LNCAP (cell line): ENCODE measurements at regions not wholly inside any gene's neighbourhood (a gene's known extent, or its start where the extent isn't known, plus 50 kb on each side); places are given as distances from the start of the nearest gene placed in this dataset.

ENCODE experiments used
- TF ChIP-seq, protein P1 (sequence below): fragments of 450-650 bp; IDR thresholded peaks from 2 replicates; pipeline ENCODE4 v1.5.1; 2017; ENCODE audit warnings: mild to moderate bottlenecking

DNA sequence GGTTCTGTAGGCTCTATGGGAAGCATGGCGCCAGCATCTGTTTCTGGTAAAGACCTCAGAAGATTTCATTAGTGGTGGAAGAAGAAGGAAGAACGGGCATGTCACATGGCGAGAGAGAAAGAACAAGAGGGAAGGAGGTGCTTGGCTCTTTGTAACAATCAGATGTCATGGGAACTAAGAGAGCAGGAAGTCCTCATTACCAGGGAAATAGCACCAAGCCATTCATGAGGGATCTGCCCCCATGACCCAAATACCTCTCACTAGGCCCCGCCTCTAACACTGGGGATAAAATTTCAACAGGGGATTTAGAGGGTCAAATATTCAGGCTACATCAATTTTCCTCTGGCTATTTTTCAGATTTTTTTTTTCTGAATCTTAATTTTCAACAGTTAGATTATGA, 954.3 kb downstream of the SQOR start:
- TF ChIP-seq, protein P1, sequence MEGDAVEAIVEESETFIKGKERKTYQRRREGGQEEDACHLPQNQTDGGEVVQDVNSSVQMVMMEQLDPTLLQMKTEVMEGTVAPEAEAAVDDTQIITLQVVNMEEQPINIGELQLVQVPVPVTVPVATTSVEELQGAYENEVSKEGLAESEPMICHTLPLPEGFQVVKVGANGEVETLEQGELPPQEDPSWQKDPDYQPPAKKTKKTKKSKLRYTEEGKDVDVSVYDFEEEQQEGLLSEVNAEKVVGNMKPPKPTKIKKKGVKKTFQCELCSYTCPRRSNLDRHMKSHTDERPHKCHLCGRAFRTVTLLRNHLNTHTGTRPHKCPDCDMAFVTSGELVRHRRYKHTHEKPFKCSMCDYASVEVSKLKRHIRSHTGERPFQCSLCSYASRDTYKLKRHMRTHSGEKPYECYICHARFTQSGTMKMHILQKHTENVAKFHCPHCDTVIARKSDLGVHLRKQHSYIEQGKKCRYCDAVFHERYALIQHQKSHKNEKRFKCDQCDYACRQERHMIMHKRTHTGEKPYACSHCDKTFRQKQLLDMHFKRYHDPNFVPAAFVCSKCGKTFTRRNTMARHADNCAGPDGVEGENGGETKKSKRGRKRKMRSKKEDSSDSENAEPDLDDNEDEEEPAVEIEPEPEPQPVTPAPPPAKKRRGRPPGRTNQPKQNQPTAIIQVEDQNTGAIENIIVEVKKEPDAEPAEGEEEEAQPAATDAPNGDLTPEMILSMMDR, result no peak

DNA sequence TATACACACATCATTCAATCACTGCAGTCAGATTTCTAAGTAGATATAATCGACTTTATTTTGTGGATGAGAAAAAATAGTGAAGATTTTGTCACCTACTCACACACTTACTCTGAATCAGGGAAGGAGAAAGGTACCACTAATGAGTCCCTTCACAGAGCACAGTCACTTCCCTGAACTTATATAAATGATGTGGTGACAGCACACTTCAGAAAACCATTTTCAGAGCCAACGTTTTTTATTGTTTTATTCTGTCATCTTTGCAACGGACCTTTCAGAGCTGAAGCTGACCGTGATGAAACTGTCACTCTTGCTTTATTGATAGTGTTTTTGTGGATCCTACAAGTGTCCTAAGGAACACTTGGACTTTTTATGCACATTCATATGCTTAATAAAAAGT, 956.6 kb downstream of the SQOR start:
- TF ChIP-seq, protein P1, result no peak

DNA sequence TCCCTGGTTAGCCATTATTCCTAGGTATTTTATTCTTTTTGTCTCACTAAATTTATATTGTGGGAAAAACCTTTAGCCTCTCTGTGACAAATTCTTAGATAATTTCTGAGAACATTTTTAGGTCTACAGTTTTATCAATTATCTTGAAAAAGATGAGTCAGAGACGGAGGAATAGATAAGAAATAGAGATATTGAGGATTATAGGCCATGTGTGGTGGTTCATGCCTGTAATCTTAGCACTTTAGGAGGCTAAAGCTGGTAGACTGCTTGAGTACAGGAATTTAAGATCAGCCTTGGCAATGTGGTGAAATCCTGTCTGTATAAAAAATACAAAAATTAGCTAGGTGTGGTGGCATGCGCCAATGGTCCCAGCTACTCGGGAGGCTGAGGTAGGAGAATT, 960.2 kb downstream of the SQOR start:
- TF ChIP-seq, protein P1, result no peak

DNA sequence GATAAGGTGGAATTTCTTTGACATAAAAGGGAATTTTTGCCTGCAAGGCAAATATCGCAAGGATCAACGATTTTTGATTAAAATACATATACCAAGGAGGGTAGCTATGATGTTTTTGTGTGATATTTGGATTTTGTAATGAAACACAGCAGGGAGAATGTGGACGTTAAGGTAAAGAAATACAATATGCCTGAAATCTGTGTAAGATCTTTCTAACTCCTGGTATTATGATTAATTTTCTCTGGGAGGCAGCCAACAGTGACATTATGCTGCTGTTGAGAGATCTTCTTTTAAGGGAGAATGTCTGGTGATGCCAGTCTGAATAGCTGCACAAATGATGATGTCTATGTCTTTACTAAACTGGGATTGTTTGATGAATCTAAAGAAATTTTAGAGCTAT, 972.2 kb downstream of the SQOR start:
- TF ChIP-seq, protein P1, result no peak

DNA sequence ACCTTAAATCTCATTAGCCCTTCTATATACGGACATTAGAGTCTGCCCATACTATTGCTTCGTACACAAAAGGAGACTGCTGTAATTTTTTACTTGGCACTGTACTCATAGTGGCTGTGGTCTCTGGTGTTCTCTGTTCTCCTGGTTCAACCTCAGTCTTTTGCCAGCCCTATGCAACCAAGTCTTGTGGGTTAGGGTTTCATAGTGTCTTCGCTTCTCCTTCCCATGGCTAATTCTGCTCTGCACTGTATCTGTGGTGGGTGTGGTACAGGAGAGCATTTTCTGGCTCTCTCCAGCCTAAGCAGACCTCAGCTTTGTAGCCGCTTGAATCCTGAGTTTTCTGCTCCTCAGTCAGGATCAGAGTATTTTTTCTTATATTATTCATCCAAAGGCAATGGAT, 981.2 kb downstream of the SQOR start:
- TF ChIP-seq, protein P1, result no peak

DNA sequence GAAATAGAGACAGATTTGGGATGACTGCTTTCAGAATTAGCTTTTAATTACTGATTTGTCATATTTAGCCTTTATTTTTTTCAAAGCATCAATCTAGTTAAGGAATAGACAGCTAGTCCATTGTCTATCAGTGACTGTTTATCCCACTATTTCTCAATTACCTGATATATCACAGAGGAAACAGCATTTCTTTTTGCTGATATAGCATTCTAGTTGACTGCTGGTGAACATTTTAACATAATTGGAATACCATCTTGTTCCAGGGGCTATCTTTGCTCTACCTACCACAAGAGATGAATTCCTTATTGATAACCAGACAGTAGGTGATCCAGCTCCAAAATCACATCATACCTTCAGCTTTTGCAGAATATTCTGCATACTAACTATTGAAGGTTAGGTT, 982.7 kb downstream of the SQOR start:
- TF ChIP-seq, protein P1, result no peak

DNA sequence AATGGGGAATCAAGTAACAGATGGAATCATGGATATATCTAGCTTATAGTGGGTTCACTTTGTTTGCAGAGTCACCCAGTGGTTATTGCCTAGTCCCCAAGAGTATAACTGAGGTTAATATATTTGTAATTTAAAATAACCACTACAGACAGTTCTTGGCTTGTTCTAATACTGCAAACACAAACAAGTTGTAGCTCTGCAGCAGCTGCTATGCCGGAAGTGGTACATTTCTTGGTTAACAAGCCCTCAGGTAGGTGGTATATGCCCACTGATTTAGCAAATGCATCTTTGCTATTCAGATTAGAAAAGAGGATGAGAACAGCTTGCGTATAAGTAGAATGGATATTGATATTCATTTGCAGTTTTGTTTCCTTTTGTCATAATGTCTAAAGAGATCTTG, 984.2 kb downstream of the SQOR start:
- TF ChIP-seq, protein P1, result no peak

DNA sequence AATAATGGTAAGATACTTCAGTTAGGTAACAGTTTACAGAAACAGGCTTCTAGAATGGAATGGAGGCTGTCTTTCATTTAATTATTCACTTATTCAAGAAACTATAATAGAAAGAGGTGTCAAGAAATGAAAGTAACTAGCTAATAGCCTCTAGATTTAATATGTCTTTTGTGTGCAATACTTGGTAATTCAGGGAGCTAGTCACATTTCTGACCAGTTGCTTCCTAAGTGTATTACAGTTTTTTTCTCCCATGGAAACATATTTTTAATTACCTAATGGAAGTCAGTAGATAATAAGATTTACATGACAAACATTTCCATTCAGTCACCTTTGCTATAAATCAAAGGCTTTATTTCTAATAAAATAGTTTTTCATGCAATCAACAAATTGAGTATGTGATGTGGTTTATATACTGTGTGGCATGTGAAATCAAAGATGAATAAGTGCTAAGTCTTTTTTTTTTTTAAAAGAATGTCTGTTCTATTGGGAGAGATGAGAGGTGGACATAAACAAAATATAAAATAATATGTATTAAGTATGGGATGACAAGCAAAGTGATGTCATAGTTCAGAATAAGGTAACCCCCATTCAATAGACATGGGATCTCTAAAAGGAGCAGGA, 985.7 kb downstream of the SQOR start:
- TF ChIP-seq, protein P1, result no peak
